ENCODE measurements at regions not wholly inside any gene's neighbourhood (a gene's known extent, or its start where the extent isn't known, plus 50 kb on each side); places are given as distances from the start of the nearest gene placed in this dataset.

DNA sequence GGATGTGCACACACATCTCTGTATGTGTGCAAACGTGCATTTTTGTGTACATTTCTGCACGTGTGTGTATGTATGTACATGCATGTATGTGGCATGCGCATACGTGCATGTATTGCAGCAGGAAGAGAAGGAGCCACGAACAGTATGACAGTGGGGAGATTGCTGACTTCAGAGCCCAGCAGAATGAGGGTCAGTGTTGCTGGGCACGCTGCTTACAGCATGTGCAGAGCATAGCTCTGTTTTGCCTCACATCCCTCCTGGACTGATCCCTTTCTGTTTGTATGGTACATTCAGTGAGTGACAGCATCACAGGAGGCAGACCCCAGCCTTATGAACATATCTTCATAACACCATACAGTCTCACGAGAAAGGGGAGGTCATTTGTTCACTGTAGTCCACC is 934.0 kb upstream of the EEF2KMT start:
- TF ChIP-seq EZH2 (IDR thresholded peaks at IDR 0.05; ENCODE audit: insufficient read depth, poor library complexity, severe bottlenecking) (no peak), EZH2phosphoT487 (IDR thresholded peaks at IDR 0.05; ENCODE audit: insufficient read depth, low read depth) (no peak)

Data from GM23248 (cell line).